Natural killer cell treated with Interleukin-12 subunit alpha and Interleukin-12 subunit beta and Interleukin-15 and Interleukin-18, amount 100 ng/mL, for 72 hours (primary cell): ENCODE measurements at regions not wholly inside any gene's neighbourhood (a gene's known extent, or its start where the extent isn't known, plus 50 kb on each side); places are given as distances from the start of the nearest gene placed in this dataset.
"Not testable (repeated sequence)": the region's sequence is repeated elsewhere in the genome, so short reads cannot be mapped to it uniquely, and the experiment has no call there.

ENCODE experiments used
- ATAC-seq, 2 donors: fragments of 150-1000 bp; cut with Tn5 transposase in 1 of 2; sonication (Bioruptor Pico), chemical (Tn5 transposase) in 1 of 2; 2 replicates each; pipeline ENCODE4 v1.10.0; 2021
- DNase-seq: peaks from one replicate; pipeline ENCODE4 v3.0.0; 2022; ENCODE audit warnings: low spot score
- H3K27ac Mint-ChIP-seq, 2 donors: 1 replicate in 1 of 2; 2 replicates in 1 of 2; pipeline ENCODE4 v1.8.0; 2022; ENCODE audit warnings: mixed read lengths in 2 of 2, mild to moderate bottlenecking in 1 of 2, moderate library complexity in 1 of 2
- H3K27me3 Mint-ChIP-seq, 2 donors: 1 replicate in 1 of 2; 2 replicates in 1 of 2; pipeline ENCODE4 v1.8.0; 2022; ENCODE audit warnings: mixed read lengths in 2 of 2
- H3K36me3 Mint-ChIP-seq: one replicate; pipeline ENCODE4 v1.8.0; 2022; ENCODE audit warnings: mixed read lengths
- H3K4me1 Mint-ChIP-seq, 2 donors: 1 replicate in 1 of 2; 2 replicates in 1 of 2; pipeline ENCODE4 v1.8.0; 2022; ENCODE audit warnings: low read depth in 2 of 2, mixed read lengths in 2 of 2, mild to moderate bottlenecking in 1 of 2
- H3K4me3 Mint-ChIP-seq: one replicate; pipeline ENCODE4 v1.8.0; 2022; ENCODE audit warnings: mixed read lengths
- H3K9me3 Mint-ChIP-seq: 2 replicates; pipeline ENCODE4 v1.8.0; 2022; ENCODE audit warnings: mixed read lengths

GRCh38 chr7:84857336-84857735 lies 329.5 kb downstream of the SEMA3D start:
- Mint-ChIP-seq H3K9me3 (peaks cover 12% of the 10 kb centered on the region), H3K36me3 (no peaks in the 10 kb centered on the region), H3K4me3 (no peak overlapping the region), H3K27ac (no peak overlapping the region), H3K27me3 (no peaks in the 10 kb centered on the region), H3K4me1 (no peaks in the 10 kb centered on the region)
- no peak for ATAC-seq
- no peak for DNase-seq

- Mint-ChIP-seq H3K27ac (no peak overlapping the region), H3K36me3 (no peaks in the 10 kb centered on the region), H3K27me3 (no peaks in the 10 kb centered on the region), H3K4me1 (no peaks in the 10 kb centered on the region), H3K9me3 (peaks cover 12% of the 10 kb centered on the region), H3K4me3 (no peak overlapping the region)
- ATAC-seq (no peak), DNase-seq (no peak)
Measured at GRCh38 chr7:84855758-84856157, 331.1 kb downstream of the SEMA3D start.

GRCh38 chr7:84848974-84849372 lies 337.9 kb downstream of the SEMA3D start:
- H3K9me3 Mint-ChIP-seq, H3K27me3 Mint-ChIP-seq, H3K36me3 Mint-ChIP-seq, DNase-seq, H3K27ac Mint-ChIP-seq, ATAC-seq, H3K4me1 Mint-ChIP-seq, H3K4me3 Mint-ChIP-seq: not testable (repeated sequence)

- Mint-ChIP-seq H3K9me3 (peaks cover 6% of the 10 kb centered on the region), H3K27ac (no peak overlapping the region), H3K36me3 (no peaks in the 10 kb centered on the region), H3K27me3 (no peaks in the 10 kb centered on the region), H3K4me3 (no peak overlapping the region), H3K4me1 (no peaks in the 10 kb centered on the region)
- ATAC-seq (no peak), DNase-seq (no peak)
Measured at GRCh38 chr7:84848219-84848973, 338.5 kb downstream of the SEMA3D start.

GRCh38 chr7:84847790-84848189 lies 339.1 kb downstream of the SEMA3D start:
- H3K4me1 Mint-ChIP-seq: no peaks in the 10 kb centered on the region
- no peaks in the 10 kb centered on the region for H3K27me3 Mint-ChIP-seq
- H3K36me3 Mint-ChIP-seq: no peaks in the 10 kb centered on the region
- H3K4me3 Mint-ChIP-seq: no peak overlapping the region
- ATAC-seq (no peak), DNase-seq (no peak)
- H3K27ac Mint-ChIP-seq: no peak overlapping the region
- peaks cover 6% of the 10 kb centered on the region for H3K9me3 Mint-ChIP-seq

- H3K4me3 Mint-ChIP-seq: no peak overlapping the region
- no peaks in the 10 kb centered on the region for H3K27me3 Mint-ChIP-seq
- H3K36me3 Mint-ChIP-seq: no peaks in the 10 kb centered on the region
- H3K27ac Mint-ChIP-seq: no peak overlapping the region
- DNase-seq (no peak), ATAC-seq (no peak)
- H3K4me1 Mint-ChIP-seq: no peaks in the 10 kb centered on the region
- H3K9me3 Mint-ChIP-seq: peaks cover 6% of the 10 kb centered on the region
Measured at GRCh38 chr7:84847038-84847437, 339.8 kb downstream of the SEMA3D start.

- no peaks in the 10 kb centered on the region for H3K36me3 Mint-ChIP-seq
- H3K27me3 Mint-ChIP-seq: no peaks in the 10 kb centered on the region
- no peak for DNase-seq
- H3K4me3 Mint-ChIP-seq: no peak overlapping the region
- peaks cover 6% of the 10 kb centered on the region for H3K9me3 Mint-ChIP-seq
- no peaks in the 10 kb centered on the region for H3K4me1 Mint-ChIP-seq
- H3K27ac Mint-ChIP-seq: no peak overlapping the region
- no peak for ATAC-seq
Measured at GRCh38 chr7:84845971-84846370, 340.9 kb downstream of the SEMA3D start.

GRCh38 chr7:84844771-84845170 lies 342.1 kb downstream of the SEMA3D start:
- no peak overlapping the region for H3K4me3 Mint-ChIP-seq
- no peaks in the 10 kb centered on the region for H3K4me1 Mint-ChIP-seq
- no peaks in the 10 kb centered on the region for H3K27me3 Mint-ChIP-seq
- H3K9me3 Mint-ChIP-seq: peaks cover 12% of the 10 kb centered on the region
- no peak overlapping the region for H3K27ac Mint-ChIP-seq
- DNase-seq (no peak), ATAC-seq (no peak)
- H3K36me3 Mint-ChIP-seq: no peaks in the 10 kb centered on the region

- H3K36me3 Mint-ChIP-seq: no peaks in the 10 kb centered on the region
- no peak overlapping the region for H3K4me3 Mint-ChIP-seq
- H3K9me3 Mint-ChIP-seq: peaks cover 12% of the 10 kb centered on the region
- ATAC-seq: no peak
- H3K4me1 Mint-ChIP-seq: no peaks in the 10 kb centered on the region
- no peak overlapping the region for H3K27ac Mint-ChIP-seq
- DNase-seq: no peak
- H3K27me3 Mint-ChIP-seq: no peaks in the 10 kb centered on the region
Measured at GRCh38 chr7:84841809-84842208, 345.0 kb downstream of the SEMA3D start.

GRCh38 chr7:84838857-84839256 lies 348.0 kb downstream of the SEMA3D start:
- Mint-ChIP-seq H3K9me3 (peaks cover 8% of the 10 kb centered on the region), H3K27me3 (no peaks in the 10 kb centered on the region), H3K27ac (no peak overlapping the region), H3K4me1 (no peaks in the 10 kb centered on the region), H3K4me3 (no peak overlapping the region), H3K36me3 (peaks cover 2% of the 10 kb centered on the region)
- ATAC-seq (no peak), DNase-seq (no peak)

- Mint-ChIP-seq H3K9me3 (peaks cover 8% of the 10 kb centered on the region), H3K27ac (no peak overlapping the region), H3K4me1 (no peaks in the 10 kb centered on the region), H3K27me3 (no peaks in the 10 kb centered on the region), H3K4me3 (no peak overlapping the region), H3K36me3 (peaks cover 4% of the 10 kb centered on the region)
- no peak for DNase-seq
- ATAC-seq: no peak
Measured at GRCh38 chr7:84837405-84837804, 349.5 kb downstream of the SEMA3D start.

GRCh38 chr7:84829719-84830118 lies 357.1 kb downstream of the SEMA3D start:
- H3K27ac Mint-ChIP-seq: no peak overlapping the region
- H3K4me1 Mint-ChIP-seq: no peaks in the 10 kb centered on the region
- no peak overlapping the region for H3K4me3 Mint-ChIP-seq
- DNase-seq (no peak), ATAC-seq (no peak)
- peaks cover 10% of the 10 kb centered on the region for H3K9me3 Mint-ChIP-seq
- no peaks in the 10 kb centered on the region for H3K27me3 Mint-ChIP-seq
- H3K36me3 Mint-ChIP-seq: peaks cover 4% of the 10 kb centered on the region

- Mint-ChIP-seq H3K27ac (no peak overlapping the region), H3K36me3 (peaks cover 7% of the 10 kb centered on the region), H3K4me1 (no peaks in the 10 kb centered on the region), H3K4me3 (no peak overlapping the region), H3K27me3 (no peaks in the 10 kb centered on the region), H3K9me3 (peaks cover 19% of the 10 kb centered on the region)
- ATAC-seq (no peak), DNase-seq (no peak)
Measured at GRCh38 chr7:84824057-84824651, 362.7 kb downstream of the SEMA3D start.

GRCh38 chr7:84823530-84823929 lies 363.3 kb downstream of the SEMA3D start:
- Mint-ChIP-seq H3K27me3 (no peaks in the 10 kb centered on the region), H3K27ac (no peak overlapping the region), H3K4me3 (no peak overlapping the region), H3K9me3 (peaks cover 19% of the 10 kb centered on the region), H3K36me3 (peaks cover 7% of the 10 kb centered on the region), H3K4me1 (no peaks in the 10 kb centered on the region)
- DNase-seq (no peak), ATAC-seq (no peak)
